Endometrial microvascular endothelial cells (primary cell): ENCODE measurements at regions not wholly inside any gene's neighbourhood (a gene's known extent, or its start where the extent isn't known, plus 50 kb on each side); places are given as distances from the start of the nearest gene placed in this dataset.
"Not testable (repeated sequence)": the region's sequence is repeated elsewhere in the genome, so short reads cannot be mapped to it uniquely, and the experiment has no call there.

Experiments
- in situ Hi-C: cut with HindIII; loops from 2 replicates; pipeline ENCODE4 v1.10.0; 2017; ENCODE audit warnings: low sequenced_read_pairs, low pct_unique_long_range_greater_than_20kb; ENCODE audit errors: inconsistent ontology term

- in situ Hi-C loops: no loop called here
Observed at GRCh38 chr5:2549354-2549753, 202.1 kb downstream of the IRX2 start.

- in situ Hi-C loops: no loop called here
Observed at GRCh38 chr5:2546938-2547337, 204.5 kb downstream of the IRX2 start.

GRCh38 chr5:2544003-2544402 lies 207.5 kb downstream of the IRX2 start:
- in situ Hi-C loops: no loop called here

GRCh38 chr5:2542821-2543220 lies 208.7 kb downstream of the IRX2 start:
- in situ Hi-C loops: no loop called here

- in situ Hi-C loops: no loop called here
Observed at GRCh38 chr5:2542026-2542425, 209.5 kb downstream of the IRX2 start.

GRCh38 chr5:2538169-2538568 lies 213.3 kb downstream of the IRX2 start:
- in situ Hi-C loops: no loop called here

- in situ Hi-C loops: no loop called here
Observed at GRCh38 chr5:2537378-2538145, 213.9 kb downstream of the IRX2 start.

- in situ Hi-C loops: no loop called here
Observed at GRCh38 chr5:2536632-2537377, 214.7 kb downstream of the IRX2 start.

GRCh38 chr5:2534970-2535369 lies 216.5 kb downstream of the IRX2 start:
- in situ Hi-C loops: no loop called here

GRCh38 chr5:2534251-2534650 lies 217.2 kb downstream of the IRX2 start:
- in situ Hi-C loops: no loop called here

- in situ Hi-C loops: not testable (repeated sequence)
Observed at GRCh38 chr5:2533848-2534247, 217.6 kb downstream of the IRX2 start.

- in situ Hi-C loops: no loop called here
Observed at GRCh38 chr5:2532809-2533208, 218.7 kb downstream of the IRX2 start.

- in situ Hi-C loops: no loop called here
Observed at GRCh38 chr5:2531318-2531717, 220.2 kb downstream of the IRX2 start.

- in situ Hi-C loops: no loop called here
Observed at GRCh38 chr5:2530609-2531008, 220.9 kb downstream of the IRX2 start.

- in situ Hi-C loops: no loop called here
Observed at GRCh38 chr5:2529371-2530092, 221.9 kb downstream of the IRX2 start.

GRCh38 chr5:2525351-2525750 lies 226.1 kb downstream of the IRX2 start:
- in situ Hi-C loops: no loop called here

- in situ Hi-C loops: no loop called here
Observed at GRCh38 chr5:2524620-2525019, 226.9 kb downstream of the IRX2 start.

- in situ Hi-C loops: no loop called here
Observed at GRCh38 chr5:2523180-2523579, 228.3 kb downstream of the IRX2 start.

GRCh38 chr5:2522372-2522771 lies 229.1 kb downstream of the IRX2 start:
- in situ Hi-C loops: no loop called here

- in situ Hi-C loops: no loop called here
Observed at GRCh38 chr5:2519153-2519552, 232.3 kb downstream of the IRX2 start.
